Pons (tissue), 1 donor: ENCODE measurements at regions not wholly inside any gene's neighbourhood (a gene's known extent, or its start where the extent isn't known, plus 50 kb on each side); places are given as distances from the start of the nearest gene placed in this dataset.
"Not testable (repeated sequence)": the region's sequence is repeated elsewhere in the genome, so short reads cannot be mapped to it uniquely, and the experiment has no call there.

ENCODE experiments used
- DNase-seq: peaks from one replicate; pipeline ENCODE4 v3.0.0-alpha.2; 2016; ENCODE audit warnings: low spot score

DNA sequence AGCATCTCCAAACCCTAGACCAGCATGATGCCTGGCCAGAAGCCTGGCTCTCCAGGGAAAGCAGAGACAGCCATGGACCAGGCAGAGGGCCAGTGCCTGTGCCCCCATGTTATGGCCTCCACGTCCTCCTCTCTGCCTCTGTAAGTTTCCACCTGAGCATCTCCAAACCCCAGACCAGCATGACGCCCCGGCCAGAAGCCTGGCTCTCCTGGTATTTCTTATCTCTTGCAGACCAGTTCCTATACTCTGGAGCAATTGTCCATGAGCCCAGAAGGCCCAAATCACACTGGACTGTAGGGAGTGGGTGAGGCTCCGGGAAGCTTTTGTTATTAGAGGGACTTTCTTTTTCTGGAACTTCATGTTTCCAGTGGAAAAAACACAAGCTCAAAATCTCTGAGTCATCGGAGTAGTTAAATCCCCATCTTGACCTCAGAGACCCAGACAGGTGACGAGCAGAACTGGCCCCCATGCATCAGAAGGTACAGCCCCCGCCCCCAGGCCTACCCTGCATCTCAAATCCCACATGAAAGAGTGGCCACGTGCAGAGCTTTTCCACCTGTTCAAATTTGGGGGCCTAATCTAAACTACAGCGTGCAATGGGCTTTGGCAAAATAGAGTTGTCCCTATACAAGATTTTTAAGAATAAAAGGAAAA lies 110.2 kb upstream of the FOXQ1 start:
- DNase-seq: no peak

DNA sequence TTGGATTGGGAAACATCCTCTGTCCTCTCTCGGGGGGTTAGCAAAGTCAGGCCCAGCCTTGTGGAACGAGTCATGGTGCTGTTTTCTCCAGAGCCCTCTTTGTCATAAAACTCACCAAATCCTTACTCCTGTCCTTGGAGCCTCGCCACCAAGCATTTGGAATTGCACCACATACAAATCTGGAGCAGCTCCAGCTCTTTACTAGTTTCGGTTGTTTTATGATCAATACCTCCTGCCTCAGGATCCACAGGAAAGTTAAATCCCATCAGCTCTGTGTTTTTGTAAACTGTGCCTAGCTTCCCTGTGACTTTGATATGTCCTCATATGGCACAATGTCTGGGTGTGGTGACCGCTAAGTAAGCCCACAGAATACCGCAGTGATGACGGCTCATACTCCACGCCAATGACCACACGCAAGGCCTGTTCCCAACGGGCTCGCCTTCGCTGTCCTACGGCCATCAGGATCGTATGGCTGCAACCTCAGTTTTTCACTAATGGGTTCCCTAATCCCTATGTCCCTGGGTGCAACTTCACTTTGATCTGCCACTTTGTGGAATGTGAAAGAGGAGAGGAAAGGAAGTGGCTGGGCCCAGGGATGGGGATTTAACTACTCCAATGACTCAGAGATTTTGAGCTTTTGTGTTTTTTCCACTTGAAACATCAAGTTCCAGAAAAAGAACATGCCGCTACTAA lies 111.3 kb upstream of the FOXQ1 start:
- DNase-seq: no peak

- DNase-seq: no peak
Observed at GRCh38 chr6:1200081-1200408, 111.9 kb upstream of the FOXQ1 start.

DNA sequence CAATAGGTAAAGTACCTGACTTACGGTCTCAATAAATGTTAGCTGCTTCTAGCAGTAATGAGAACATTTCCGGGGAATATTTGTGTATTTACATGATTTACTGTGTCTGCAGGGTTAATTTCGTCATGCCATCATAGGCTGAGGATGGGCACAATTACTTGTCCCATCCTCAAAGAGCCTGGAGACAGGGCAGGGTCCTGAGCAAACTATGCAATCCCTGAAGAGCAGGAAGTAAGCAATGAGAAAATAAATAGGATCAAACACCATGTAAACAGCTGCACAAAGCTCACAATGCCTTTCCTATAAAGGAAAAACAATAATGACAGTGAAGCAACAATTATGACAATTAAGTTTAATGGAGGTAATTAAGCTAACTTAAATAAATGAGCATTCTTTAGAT lies 114.6 kb upstream of the FOXQ1 start:
- no peak for DNase-seq

DNA sequence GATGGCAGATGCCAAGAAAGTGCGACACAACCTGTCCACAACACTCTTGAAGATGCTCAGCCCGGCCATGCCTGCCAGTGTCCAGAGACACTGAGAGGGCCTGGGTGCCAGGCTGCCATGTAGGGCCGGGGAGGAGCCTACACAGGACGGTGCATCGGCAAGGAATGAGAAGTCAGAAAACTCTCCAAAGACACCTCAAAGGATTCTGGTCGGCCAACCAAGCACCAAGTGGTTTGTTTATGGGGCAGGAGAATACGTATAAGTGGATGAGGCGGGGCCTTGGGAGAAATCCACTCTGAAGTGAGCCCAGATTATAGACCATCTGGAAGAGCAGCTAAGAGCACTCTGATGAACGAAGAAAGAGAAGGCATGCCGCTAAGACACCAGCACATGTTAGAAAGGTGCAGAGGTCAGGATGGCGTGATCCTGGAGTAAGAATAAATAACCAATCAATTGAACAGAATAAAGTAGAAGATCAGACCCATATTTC lies 120.7 kb upstream of the FOXQ1 start:
- DNase-seq: no peak

GRCh38 chr6:1190366-1190765 lies 121.5 kb upstream of the FOXQ1 start:
- DNase-seq: no peak

GRCh38 chr6:1188199-1188598 lies 123.7 kb upstream of the FOXQ1 start:
- DNase-seq: no peak

DNA sequence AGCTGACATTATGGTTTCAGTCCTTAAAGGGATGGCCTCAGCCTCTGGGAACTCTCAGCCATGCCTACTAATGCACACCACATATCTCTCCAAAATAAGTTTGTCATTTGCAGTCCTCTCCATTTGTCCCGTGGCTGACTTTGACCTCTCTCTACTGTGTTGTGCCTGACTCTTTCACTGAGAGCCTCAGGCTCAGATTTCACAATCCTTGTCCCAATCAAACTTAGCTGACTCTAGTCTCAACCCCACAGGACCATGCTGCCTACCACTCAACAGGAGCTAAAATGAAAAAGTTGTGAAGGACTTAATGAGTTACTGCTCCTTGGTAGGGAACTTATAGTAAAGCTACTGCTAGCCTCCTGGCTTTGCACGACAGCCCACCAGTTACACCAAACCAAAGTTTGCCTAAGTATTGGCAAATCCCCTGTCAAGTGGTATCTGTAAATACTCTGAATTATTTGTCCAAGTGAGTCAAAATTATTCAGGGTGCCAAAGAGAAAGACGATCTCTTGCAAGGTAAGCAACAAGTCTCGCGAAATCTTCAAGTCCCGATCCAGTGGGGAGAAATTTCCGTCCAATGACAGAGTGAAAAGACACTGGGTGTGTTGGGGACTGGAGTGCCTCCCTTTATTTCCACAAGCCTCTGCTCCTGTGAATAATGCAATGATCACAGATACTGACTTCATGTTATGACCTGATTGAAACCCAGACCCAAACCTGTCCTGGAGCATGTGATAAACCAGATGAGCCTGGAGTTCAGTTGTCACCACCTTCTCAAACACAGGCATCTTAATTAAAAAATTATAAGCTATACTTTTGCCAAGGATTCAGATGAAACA lies 124.4 kb upstream of the FOXQ1 start:
- no peak for DNase-seq

DNA sequence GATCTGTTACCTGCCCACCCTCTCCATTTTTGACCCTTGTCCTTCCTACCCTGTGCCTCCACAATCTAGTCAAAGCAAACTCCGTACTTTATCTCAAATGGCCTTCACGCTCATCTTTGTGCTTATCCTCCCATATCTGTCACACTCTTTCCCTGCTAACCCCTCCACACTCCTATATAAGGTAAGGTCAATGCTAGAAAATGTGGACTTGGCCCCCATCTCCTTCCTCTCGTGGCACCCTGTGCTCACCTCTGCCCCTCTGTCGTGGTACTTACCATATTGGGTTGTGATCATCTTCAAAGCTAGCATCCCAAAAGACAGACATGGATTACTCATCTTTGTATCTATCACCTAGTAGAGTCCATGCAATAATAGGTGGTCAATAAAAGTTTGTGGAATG lies 127.6 kb upstream of the FOXQ1 start:
- no peak for DNase-seq

- no peak for DNase-seq
Observed at GRCh38 chr6:1182722-1183521, 129.0 kb upstream of the FOXQ1 start.

DNA sequence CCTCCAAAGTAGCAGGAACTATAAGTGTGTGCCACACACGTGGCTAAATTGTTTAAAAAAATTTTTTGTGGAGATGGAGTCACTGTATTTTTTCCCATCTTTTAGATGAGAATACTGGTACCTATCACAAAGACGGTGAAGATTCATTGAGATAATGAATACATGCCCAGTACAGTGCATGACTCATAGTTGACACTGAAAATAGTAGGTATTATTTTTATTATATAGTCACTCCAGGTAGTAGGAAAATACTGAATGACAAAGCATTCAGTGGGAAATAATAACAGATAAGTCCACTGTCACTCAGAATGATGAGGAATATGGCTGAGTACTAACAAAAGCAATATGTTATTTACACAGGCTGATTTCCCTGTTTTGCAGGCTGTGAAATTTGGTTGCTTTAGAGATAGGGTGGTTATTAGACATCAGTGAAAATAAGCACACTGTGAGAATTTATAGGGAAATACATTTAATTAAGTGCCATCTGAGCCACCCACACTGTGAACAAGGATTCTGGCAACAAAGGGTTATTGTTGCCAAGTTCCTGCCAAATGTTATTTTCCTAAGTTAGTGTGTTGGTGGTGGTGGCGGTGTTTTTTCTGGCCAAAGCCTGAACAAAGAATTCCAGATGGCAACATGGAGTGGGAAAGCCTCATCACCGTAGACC lies 129.8 kb upstream of the FOXQ1 start:
- DNase-seq: no peak

- no peak for DNase-seq
Observed at GRCh38 chr6:1179571-1180459, 132.1 kb upstream of the FOXQ1 start.

GRCh38 chr6:1178590-1178989 lies 133.3 kb upstream of the FOXQ1 start:
- no peak for DNase-seq

- no peak for DNase-seq
Observed at GRCh38 chr6:1176567-1176966, 135.3 kb upstream of the FOXQ1 start.

- DNase-seq: no peak
Observed at GRCh38 chr6:1175877-1176276, 136.0 kb upstream of the FOXQ1 start.

GRCh38 chr6:1170794-1171193 lies 141.1 kb upstream of the FOXQ1 start:
- no peak for DNase-seq

- DNase-seq: peak; percentile 81
Observed at GRCh38 chr6:1164600-1164999, 147.3 kb upstream of the FOXQ1 start.

- no peak for DNase-seq
Observed at GRCh38 chr6:1163501-1163900, 148.4 kb upstream of the FOXQ1 start.

- no peak for DNase-seq
Observed at GRCh38 chr6:1162367-1163275, 149.3 kb upstream of the FOXQ1 start.

GRCh38 chr6:1156411-1156810 lies 155.5 kb upstream of the FOXQ1 start:
- DNase-seq: not testable (repeated sequence)
